ENCODE measurements at regions not wholly inside any gene's neighbourhood (a gene's known extent, or its start where the extent isn't known, plus 50 kb on each side); places are given as distances from the start of the nearest gene placed in this dataset.
"Not testable (repeated sequence)": the region's sequence is repeated elsewhere in the genome, so short reads cannot be mapped to it uniquely, and the experiment has no call there.

DNA sequence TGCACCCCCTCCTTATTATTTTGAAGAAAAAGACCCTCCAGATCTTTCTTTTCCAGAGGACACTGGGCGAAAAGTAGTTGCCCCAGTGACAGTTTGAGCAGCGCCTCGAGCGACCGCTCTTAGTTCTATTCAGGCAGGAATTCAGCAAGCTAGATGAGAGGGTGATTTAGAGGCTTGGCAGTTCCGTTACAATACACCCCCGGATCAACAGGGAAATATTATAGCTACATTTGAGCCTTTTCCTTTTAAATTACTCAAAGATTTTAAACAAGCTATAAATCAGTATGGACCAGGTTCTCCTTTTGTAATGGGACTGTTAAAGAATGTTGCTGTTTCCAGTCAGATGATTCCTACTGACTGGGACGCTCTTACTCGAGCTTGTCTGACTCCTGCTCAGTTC is 99.2 kb upstream of the EIF5 start:
- H3K9me3 Mint-ChIP-seq; ATAC-seq; H3K4me1 Mint-ChIP-seq; H3K4me3 Mint-ChIP-seq; H3K27ac Mint-ChIP-seq; DNase-seq (ENCODE audit: low spot score in 2 of 2); H3K36me3 Mint-ChIP-seq: not testable (repeated sequence)

DNA sequence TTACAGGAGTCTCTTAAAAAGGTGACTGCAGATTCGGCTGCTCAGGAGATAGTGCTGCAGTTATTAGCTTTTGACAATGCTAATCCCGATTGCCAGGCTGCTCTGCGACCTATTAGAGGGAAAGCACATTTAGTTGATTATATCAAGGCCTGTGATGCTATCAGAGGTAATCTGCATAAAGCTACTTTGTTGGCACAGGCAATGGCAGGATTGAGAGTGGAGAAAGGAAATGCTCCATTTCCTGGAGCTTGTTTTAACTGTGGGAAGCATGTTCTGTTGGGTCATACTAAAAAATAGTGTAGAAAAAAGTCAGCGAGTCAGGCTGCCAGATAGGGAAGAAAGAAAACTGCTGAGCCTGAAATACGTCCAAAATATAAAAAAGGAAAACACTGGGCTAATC is 98.5 kb upstream of the EIF5 start:
- H3K4me3 Mint-ChIP-seq; H3K36me3 Mint-ChIP-seq; ATAC-seq; DNase-seq (ENCODE audit: low spot score in 2 of 2); H3K4me1 Mint-ChIP-seq; H3K27ac Mint-ChIP-seq; H3K9me3 Mint-ChIP-seq: not testable (repeated sequence)

DNA sequence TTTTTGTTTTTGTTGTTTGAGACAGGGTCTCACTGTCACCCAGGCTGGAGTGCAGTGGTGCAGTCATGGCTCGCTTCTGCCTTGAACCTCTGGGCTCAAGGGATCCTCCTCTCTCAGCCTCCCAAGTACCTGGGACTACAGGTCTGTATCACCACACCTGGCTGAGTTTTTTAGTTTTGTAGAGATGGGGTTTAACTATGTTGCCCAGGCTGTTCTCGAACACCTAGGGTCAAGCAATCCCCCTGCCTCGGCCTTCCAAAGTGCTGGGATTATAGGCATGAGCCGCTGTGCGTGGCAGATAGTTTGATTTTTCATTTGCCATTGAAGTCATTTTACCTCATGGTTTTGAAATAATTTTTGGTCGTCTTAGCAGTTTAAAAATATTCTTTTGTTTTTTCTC is 94.3 kb upstream of the EIF5 start:
- Mint-ChIP-seq H3K4me3 (no peak overlapping the region), H3K9me3 (peaks cover 9% of the 10 kb centered on the region), H3K4me1 (no peaks in the 10 kb centered on the region), H3K27ac (no peak overlapping the region), H3K36me3 (no peaks in the 10 kb centered on the region)
- ATAC-seq = no peak
- DNase-seq (ENCODE audit: low spot score in 2 of 2) = no peak

DNA sequence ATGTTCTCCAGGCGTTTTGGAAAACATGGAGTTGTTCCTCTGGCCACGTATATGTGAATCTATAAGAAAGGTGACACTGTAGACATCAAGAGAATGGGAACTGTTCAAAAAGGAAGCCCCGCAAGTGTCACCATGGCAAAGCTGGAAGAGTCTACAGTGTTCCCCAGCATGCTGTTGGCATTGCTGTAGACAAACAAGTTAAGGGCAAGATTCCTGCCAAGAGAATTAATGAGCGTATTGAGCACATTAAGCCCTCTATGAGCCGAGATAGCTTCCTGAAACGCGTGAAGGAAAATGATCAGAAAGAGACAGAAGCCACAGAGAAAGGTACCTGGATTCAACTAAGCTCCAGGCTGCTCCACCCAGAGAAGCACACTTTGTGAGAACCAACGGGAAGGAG is 92.5 kb upstream of the EIF5 start:
- DNase-seq (ENCODE audit: low spot score in 2 of 2) = no peak
- H3K4me3 Mint-ChIP-seq = no peak overlapping the region
- no peak for ATAC-seq
- H3K36me3 Mint-ChIP-seq = no peaks in the 10 kb centered on the region
- peaks cover 9% of the 10 kb centered on the region for H3K9me3 Mint-ChIP-seq
- H3K27ac Mint-ChIP-seq = no peak overlapping the region
- H3K4me1 Mint-ChIP-seq = no peaks in the 10 kb centered on the region

DNA sequence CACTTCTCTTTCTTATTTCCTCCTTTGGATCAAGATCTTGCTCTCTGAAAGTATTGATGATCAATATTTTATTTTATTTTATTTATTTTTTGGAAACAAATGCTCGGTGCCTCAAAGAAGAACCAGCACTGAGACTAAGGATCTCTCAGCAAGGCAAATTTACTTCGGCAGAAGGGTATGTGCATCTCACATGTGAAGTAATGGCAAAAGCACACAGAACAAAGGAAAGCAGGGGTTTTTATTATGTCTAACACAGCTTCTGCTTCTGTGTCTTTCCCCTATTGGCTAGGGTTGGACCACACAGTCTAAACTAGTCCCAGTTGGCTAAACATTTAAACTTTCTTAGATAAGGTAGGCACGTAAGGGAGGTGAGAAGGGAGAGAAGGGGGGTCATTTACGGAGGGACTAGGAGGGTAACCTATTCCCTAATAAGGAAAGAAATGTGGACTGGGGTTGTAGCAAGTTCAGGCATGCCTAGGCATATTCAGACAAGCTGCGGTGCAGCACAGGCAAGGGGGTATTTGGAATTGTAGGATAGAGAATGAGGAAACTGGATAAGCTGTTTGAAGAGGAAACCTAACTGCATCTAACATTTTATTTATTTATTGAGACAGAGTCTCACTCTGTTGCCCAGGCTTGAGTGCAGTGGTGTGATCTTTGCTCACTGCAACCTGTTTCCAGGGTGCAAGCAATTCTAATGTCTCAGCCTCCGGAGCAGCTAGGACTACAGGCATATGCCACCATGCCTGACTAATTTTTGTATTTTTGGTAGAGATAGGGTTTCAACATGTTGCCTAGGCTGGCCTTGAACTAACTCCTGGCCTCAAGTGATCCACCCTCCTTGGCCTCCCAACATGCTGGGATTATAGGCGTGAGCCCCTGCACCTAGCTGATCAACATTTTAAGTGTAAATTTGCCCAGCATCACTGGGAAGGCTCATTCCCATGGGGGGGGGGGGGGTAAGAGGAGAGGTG is 90.0 kb upstream of the EIF5 start:
- peaks cover 3% of the 10 kb centered on the region for H3K9me3 Mint-ChIP-seq
- no peaks in the 10 kb centered on the region for H3K4me1 Mint-ChIP-seq
- DNase-seq (ENCODE audit: low spot score in 2 of 2) = no peak
- no peaks in the 10 kb centered on the region for H3K36me3 Mint-ChIP-seq
- H3K4me3 Mint-ChIP-seq = no peak overlapping the region
- H3K27ac Mint-ChIP-seq = no peak overlapping the region
- no peak for ATAC-seq

DNA sequence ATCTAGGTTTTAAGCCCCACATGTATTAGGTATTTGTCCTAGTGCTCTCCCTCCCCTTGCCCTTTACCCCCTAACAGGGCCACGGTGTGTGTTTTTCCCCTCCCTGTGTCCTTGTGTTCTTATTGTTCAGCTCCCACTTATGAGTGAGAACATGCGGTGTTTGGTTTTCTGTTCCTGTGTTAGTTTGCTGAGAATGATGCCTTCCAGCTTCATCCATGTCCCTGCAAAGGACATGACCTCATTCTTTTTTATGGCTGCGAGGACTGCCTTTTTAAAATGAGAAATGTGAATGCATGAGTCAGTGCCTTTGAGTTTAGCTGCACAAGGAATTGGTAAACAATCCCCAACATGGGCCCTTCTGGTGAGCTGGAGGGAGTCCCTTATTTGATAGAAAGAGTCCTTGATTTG is 88.4 kb upstream of the EIF5 start:
- not testable (repeated sequence) for H3K4me3 Mint-ChIP-seq; H3K9me3 Mint-ChIP-seq; ATAC-seq; H3K27ac Mint-ChIP-seq; DNase-seq (ENCODE audit: low spot score in 2 of 2); H3K36me3 Mint-ChIP-seq; H3K4me1 Mint-ChIP-seq

DNA sequence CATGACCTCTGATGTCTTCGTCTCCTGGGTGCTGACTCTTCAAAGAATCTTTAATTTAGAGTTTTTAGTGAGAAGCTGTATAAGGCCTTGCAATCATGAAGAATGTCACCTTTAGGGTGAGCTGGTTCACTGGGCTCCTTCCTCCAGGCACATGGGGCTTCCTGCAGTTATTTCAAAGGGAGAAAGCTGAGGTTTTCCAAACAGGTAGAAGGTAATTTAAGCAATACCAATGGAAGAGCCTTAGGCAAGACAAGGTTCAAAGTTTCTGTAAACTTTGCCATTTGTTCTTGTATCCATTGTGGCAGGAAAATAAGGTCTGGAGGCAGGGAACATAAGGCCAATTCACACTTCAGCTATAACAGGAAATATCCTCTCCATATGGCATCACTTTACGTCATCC is 88.0 kb upstream of the EIF5 start:
- Mint-ChIP-seq H3K4me3 (no peak overlapping the region), H3K36me3 (no peaks in the 10 kb centered on the region), H3K27ac (no peak overlapping the region), H3K9me3 (peaks cover 2% of the 10 kb centered on the region), H3K4me1 (no peaks in the 10 kb centered on the region)
- ATAC-seq (no peak), DNase-seq (ENCODE audit: low spot score in 2 of 2) (no peak)

DNA sequence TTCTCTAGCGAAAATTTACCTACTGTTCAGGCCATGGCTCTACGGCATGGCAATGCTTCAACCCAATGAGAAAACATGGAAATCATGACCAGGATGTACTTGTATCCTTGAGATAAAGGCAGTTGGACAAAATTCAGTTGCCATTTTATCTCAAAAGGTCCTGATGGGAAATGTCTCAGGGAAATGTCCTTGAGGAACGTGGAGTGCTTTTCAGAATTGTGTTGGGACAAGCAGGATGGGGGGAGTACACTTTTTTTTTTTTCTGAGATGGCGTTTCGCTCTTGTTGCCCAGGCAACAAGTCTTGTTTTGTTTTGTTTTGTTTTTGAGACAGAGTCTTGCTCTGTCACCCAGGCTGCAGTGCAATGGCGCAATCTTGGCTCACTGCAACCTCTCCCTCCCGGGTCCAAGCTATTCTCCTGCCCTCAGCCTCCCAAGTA is 86.8 kb upstream of the EIF5 start:
- no peaks in the 10 kb centered on the region for H3K9me3 Mint-ChIP-seq
- no peak overlapping the region for H3K27ac Mint-ChIP-seq

DNA sequence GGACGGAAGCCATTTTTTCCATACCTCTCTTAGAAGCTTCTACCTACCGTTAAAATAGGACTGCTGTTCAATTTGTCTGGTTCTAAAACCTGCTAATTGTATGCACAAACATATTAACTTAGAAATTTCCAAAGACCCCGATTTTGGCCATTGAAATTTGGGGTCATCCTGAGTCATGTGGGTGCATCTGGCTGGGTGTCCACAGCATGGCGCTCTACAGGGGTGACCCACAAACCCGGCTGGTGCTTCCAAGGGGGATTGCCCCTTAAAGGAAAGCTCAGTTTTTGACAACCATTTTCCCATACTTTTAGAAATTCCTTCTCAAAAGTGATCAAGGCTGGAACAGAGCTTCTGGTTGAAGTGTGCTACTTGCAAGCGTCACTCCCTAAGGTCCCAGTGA is 83.9 kb upstream of the EIF5 start:
- ATAC-seq (no peak), DNase-seq (ENCODE audit: low spot score in 2 of 2) (no peak)
- no peaks in the 10 kb centered on the region for H3K36me3 Mint-ChIP-seq
- no peak overlapping the region for H3K27ac Mint-ChIP-seq
- no peak overlapping the region for H3K4me3 Mint-ChIP-seq
- no peaks in the 10 kb centered on the region for H3K9me3 Mint-ChIP-seq
- no peaks in the 10 kb centered on the region for H3K4me1 Mint-ChIP-seq

More for the DNA sequence above, 86.8 kb upstream of the EIF5 start:
- H3K4me1 Mint-ChIP-seq = no peaks in the 10 kb centered on the region
- H3K36me3 Mint-ChIP-seq = no peaks in the 10 kb centered on the region
- H3K4me3 Mint-ChIP-seq = no peak overlapping the region
- ATAC-seq = no peak
- DNase-seq (ENCODE audit: low spot score in 2 of 2) = no peak

DNA sequence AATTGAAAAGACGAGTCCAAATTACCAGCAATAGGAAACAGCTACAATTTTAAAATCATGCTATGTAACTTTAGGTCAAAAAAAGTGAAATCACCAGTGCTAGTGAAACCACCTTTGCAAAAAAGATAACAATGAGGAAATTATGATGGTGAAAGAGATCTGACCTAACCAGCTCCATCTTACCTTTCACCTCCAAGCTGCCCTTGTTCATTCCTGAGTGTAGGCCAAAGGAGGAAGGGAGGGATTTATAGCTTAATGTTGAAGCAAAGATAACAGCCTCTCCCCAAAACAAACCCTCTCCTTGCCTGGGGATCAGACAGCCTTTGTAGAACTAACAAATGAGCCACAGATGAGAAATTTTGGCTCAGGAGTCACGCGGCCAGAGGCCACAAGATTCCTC is 83.2 kb upstream of the EIF5 start:
- Mint-ChIP-seq H3K4me3 (no peak overlapping the region), H3K36me3 (no peaks in the 10 kb centered on the region), H3K9me3 (no peaks in the 10 kb centered on the region), H3K27ac (no peak overlapping the region), H3K4me1 (no peaks in the 10 kb centered on the region)
- ATAC-seq (no peak), DNase-seq (ENCODE audit: low spot score in 2 of 2) (no peak)

DNA sequence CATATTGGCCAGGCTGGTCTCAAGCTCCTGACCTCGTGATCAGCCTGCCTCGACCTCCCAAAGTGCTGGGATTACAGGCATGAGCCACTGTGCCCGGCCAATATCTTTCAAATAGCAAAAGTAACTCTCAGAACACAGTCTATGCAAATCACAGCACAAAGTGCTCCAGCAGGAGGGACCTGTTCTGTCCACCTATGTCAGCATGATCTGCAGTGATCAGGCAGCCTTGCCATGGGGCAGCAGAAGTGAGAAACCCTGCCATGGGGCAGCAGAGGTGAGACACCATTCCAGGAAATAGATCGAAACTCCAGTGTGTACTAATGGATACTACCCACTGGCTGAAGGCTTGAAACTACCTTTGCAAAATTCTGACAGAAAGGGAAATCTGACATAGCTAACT is 78.5 kb upstream of the EIF5 start:
- Mint-ChIP-seq H3K4me3 (no peak overlapping the region), H3K9me3 (no peaks in the 10 kb centered on the region), H3K4me1 (peaks cover 4% of the 10 kb centered on the region), H3K27ac (no peak overlapping the region), H3K36me3 (no peaks in the 10 kb centered on the region)
- no peak for DNase-seq (ENCODE audit: low spot score in 2 of 2)
- ATAC-seq = no peak

DNA sequence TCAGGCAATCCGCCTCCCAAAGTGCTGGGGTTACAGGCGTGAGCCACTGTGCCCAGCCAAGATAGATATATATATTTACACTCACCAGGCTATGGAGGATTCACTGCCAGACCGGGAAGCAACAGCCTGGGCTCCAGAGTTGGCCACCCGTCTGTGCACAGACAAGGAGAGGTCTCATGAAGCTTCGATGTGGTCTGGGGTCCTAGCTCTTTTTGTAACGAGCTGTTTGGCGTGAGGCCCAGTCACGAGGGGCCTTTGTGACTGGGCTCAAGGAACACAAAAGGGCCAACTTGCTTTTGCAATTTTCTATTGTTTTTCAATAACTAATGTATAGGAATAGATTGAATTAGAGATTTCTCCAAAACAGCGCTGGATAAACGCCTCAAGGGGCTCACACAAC is 77.6 kb upstream of the EIF5 start:
- ATAC-seq = no peak
- Mint-ChIP-seq H3K36me3 (no peaks in the 10 kb centered on the region), H3K9me3 (no peaks in the 10 kb centered on the region), H3K27ac (no peak overlapping the region), H3K4me3 (no peak overlapping the region), H3K4me1 (peaks cover 11% of the 10 kb centered on the region)
- DNase-seq (ENCODE audit: low spot score in 2 of 2) = no peak

DNA sequence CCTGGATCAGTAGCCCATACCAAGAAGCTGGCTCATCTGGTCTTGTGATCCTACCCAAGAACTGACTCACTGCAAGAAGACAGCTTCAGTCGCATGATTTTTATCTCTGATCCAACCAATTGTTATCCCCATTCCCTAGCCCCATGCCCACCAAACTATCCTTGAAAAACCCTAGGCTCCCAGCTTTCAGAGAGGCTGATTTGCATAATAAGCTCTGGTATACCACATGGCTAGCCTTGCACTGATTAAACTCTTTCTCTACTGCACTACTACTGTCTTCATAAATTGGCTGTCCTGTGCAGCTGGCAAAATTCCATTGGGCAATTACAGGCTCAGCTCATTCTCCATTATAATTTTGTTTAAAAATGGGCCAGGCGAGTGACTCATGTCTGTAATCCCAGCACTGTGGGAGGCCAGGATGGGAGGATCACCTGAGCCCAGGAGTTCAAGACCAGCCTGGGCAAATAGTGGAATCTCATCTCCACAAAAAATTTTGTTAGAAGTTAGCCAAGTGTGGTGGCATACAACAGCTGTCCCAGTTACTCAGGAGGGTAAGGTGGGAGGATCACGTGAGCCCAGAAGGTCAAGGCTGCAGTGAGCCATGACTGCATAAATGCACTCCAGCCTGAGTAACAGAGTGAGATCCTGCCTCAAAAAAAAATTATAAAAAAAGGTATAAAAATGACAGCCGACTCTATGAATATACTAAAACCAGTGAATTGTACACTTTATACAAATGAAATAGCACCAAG is 76.7 kb upstream of the EIF5 start:
- Mint-ChIP-seq H3K9me3 (no peaks in the 10 kb centered on the region), H3K27ac (no peak overlapping the region), H3K4me3 (no peak overlapping the region), H3K4me1 (peaks cover 11% of the 10 kb centered on the region), H3K36me3 (no peaks in the 10 kb centered on the region)
- no peak for ATAC-seq
- no peak for DNase-seq (ENCODE audit: low spot score in 2 of 2)

DNA sequence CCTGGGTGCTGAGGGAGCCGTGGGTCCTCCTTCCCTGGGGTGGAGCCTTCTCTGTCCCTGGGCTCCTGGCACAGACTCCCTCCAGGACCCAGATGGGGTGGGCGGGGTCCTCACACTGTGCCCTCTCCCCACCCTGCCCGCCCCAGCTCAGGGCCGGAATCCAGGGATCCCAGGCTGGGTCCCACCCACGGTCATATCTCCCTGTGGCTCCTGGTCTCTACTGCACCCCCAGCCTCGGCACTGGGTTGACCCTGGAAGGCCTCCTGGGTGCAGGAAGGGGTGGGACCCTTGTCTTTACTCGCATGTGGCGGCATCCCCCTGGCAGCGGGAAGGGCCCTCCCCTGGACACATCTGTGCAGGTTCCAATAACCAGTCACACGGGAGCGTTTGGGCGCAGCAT is 75.8 kb upstream of the EIF5 start:
- no peak for ATAC-seq
- no peak overlapping the region for H3K4me3 Mint-ChIP-seq
- DNase-seq (ENCODE audit: low spot score in 2 of 2) = no peak
- H3K4me1 Mint-ChIP-seq = peaks cover 11% of the 10 kb centered on the region
- no peak overlapping the region for H3K27ac Mint-ChIP-seq
- H3K9me3 Mint-ChIP-seq = no peaks in the 10 kb centered on the region
- no peaks in the 10 kb centered on the region for H3K36me3 Mint-ChIP-seq

DNA sequence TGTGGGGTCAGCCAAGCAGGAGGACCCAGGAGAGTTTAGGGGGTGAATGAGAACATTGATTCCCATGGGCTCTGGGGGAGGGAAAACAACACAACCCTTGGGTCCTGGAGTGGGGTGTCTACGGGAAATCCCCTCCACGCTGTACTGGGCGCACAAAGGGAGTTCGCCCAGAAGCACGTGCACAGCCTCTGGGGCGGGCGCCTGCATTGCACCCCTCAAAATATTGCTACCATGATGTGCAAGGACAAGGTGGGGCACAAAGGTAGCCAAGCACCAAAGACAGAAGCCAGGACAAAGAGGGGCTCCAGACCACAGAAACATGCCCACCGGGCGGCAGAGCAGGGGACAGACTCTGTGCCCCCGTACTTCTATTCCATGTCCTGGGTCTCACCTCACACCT is 74.9 kb upstream of the EIF5 start:
- H3K9me3 Mint-ChIP-seq = no peaks in the 10 kb centered on the region
- no peak overlapping the region for H3K4me3 Mint-ChIP-seq
- H3K27ac Mint-ChIP-seq = no peak overlapping the region
- no peaks in the 10 kb centered on the region for H3K36me3 Mint-ChIP-seq
- no peak for ATAC-seq
- no peak for DNase-seq (ENCODE audit: low spot score in 2 of 2)
- H3K4me1 Mint-ChIP-seq = peaks cover 11% of the 10 kb centered on the region
